Erythroblast (primary cell): ENCODE measurements at regions not wholly inside any gene's neighbourhood (a gene's known extent, or its start where the extent isn't known, plus 50 kb on each side); places are given as distances from the start of the nearest gene placed in this dataset.
"Not testable (repeated sequence)": the region's sequence is repeated elsewhere in the genome, so short reads cannot be mapped to it uniquely, and the experiment has no call there.

ENCODE experiments used
- DNase-seq, 2 experiments: peaks; one replicate each; lab custom pipeline; 2025; lab: John Stamatoyannopoulos, UW
- GATA1 ChIP-seq: IDR thresholded peaks from 2 replicates; pipeline ENCODE4 v1.6.1; 2011; ENCODE audit warnings: low read depth, mild to moderate bottlenecking, control low read depth, low read length, moderate library complexity
- POLR2A ChIP-seq: IDR thresholded peaks from 2 replicates; pipeline ENCODE4 v1.6.1; 2011; ENCODE audit warnings: mild to moderate bottlenecking, low read length

DNA sequence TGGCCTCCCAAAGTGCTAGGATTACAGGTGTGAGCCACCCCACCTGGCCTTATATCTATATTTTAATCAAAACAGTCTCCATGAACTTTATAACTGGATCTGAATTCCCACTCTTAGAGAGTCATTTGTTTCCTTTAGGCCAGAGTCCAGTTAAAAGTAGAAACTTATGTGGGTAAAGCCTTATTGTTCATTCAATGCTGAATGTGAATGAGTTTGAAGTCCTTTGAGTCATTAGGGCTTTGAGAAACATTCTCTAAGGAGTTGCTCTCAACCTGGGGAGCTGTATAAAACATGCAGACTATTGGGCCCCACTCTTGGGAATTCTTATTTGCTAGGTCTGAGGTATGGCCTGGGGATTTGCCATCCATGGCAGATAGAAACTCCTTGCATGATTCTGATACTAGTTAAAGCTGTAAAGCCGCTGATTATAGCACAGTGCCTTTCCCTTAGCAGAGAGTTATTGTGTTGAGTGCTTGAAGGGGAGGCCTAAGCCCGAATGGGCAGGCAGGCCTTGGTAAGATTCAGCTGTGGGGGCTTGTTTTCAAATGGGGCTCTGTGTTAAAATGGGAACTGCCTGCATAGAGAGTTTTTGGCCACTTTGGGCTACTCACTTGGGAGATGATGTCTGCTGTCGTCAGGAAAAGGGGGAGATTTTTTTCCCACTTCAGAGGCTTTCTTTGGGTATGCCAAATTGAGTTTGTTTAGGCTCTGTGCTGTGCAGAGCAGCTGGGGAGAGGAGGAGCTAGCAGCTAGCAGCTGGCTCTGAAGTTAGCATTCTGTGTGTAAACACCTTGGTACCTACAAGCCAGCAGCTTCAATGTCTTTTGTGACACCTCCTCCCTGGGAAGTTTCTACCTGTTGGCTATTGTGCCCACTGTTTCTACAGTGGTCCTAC is 117.5 kb downstream of the DACT1 start:
- TF ChIP-seq POLR2A (no peak), GATA1 (no peak)
- DNase-seq = no peak

DNA sequence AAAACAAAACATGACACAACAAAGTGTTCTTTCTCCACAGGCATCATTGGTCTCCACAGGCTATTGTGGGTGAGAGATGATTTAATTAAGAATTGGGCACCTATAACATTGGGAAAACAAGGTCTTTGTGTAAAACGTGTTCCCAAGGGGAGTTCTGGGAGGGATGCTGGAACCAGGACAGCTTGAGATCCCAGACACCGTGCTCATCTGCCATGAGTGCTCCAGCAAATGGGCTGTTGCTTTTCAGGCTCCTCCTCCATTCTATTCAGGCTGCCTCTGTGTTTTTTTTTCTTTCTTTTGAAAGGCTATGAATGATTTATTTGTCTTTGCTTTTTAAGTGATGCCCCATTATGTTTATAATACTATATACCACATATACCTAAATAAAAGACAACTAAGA is 122.4 kb downstream of the DACT1 start:
- no peak for DNase-seq

DNA sequence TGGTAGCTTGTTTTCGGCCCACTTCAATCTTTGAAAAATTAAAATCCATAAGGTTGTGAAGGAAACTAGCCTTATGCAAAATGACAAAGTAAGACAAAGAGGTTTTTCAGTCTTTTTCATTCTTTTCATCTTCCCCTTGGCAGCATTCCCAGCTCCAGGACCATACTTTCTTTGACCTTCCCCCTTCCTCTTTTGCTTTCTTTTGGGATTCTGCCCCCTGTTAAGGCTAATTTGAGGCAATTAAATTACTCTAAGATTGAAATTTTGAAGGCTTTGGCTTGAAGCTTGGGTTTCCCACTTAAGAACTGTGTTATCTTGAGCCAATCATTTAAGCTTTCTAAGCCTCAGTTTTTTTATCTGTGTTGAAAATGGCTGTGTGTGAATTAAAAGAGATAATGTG is 124.9 kb downstream of the DACT1 start:
- DNase-seq = no peak
- no peak for TF ChIP-seq POLR2A
- no peak for TF ChIP-seq GATA1

More for the DNA sequence above, 122.4 kb downstream of the DACT1 start:
- no peak for TF ChIP-seq POLR2A
- no peak for TF ChIP-seq GATA1

DNA sequence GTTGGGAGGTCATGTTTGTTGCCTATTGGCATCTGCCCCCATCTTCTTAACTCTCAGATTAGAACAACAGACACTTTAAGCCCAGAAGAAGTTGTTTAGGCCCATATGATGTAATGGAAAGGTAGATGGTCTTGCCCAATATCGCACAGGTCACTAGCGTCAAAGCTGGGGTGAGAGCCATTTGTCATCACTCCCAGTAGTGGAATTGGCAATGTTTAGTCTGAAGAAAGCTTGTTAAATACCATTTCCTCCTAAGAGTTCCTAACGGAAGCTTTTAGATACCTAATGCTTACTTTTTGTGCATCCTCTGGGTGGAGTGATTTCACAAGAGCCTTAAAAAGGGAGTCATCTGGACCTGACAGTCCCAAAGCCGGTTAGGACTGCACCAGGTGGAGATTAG is 125.4 kb downstream of the DACT1 start:
- no peak for DNase-seq
- TF ChIP-seq POLR2A = no peak
- no peak for TF ChIP-seq GATA1

DNA sequence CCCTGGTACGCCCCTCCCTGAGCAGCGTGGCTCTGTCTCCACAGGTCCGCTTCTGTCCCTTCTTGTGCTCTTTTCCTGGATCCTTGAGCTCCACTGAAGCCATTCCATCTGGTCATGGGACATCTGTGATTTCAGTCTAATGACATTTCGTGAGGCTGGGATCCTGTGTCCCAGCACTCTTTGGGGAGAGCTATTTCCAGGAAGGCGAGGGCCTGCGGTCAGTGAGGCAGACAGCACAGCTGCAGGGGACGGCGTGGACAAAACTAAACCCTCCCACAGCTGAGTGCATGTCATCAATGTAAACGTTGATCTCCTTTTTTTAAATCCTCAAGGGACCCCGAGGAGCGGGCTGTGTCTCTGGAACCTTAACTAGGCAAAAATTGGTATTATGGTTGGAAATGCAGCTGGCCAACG is 127.7 kb downstream of the DACT1 start:
- TF ChIP-seq GATA1 (no peak), POLR2A (no peak)
- DNase-seq = no peak

DNA sequence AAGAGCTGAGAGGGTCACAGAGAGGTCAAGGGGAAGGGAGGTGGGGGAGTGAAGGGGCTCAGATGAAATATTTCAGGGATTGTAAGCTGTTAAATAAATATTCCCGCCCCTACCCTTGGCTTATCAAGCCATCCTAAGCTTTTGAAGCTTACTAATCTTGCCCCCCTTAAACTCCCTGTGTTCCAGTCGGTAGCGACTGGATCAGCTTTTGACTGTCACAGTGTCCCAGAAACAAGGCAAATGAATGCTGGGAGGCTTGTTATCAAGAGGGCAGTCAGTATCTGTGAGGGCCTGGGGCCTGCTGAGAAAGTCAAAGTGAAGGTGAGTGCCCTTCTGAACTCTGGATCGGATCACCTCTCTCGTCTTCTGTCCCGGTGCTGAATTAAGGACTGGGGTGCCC is 128.1 kb downstream of the DACT1 start:
- no peak for DNase-seq
- TF ChIP-seq POLR2A (no peak), GATA1 (no peak)

DNA sequence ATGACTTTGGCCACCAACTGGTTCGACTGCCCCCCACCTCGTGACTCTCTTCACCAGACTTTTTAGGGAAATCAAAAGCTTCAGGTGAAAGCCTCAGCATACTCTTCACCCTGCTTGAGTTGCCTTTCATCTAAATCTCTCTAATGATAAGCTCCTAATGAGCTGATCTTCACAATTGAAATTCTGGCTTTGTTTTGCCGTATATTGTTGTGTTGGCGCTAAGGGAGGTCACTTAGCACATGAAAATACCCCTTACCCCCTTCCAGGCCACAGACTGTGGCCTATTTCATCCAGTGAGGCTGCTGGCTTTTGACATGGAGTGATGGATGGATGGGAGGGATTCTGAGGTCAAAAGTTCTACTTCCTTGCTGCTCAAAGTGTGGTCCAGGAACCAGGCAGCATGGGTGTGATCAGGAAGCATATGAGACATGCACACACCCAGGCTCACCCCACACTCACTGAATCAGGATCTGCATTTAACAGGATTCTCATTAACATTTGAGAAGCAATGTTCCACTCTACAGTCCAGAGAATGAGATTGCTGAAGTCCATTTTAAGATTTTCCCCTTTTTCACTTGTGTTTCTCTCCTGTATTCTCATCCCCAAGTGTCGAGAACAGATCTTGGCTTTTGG is 131.4 kb downstream of the DACT1 start:
- no peak for DNase-seq
- no peak for TF ChIP-seq POLR2A
- TF ChIP-seq GATA1 = no peak

DNA sequence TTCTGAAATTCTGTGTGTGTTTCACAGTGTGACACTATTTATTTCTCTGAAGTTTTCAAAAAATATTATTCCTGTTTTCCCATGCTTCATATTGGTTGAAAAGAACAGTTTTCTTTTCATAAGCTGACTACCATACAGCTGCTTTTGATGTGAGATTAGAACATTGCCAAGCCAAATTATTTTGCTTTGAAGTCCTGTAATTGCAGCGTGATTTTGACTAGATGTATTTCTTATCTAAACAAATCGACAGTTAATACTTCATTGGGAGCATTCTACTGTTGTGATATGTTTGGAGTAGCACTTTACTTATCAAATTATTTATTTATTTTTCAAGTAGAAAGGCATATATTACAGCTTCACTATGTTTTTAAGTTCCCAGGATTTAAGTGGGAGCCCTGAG is 132.0 kb downstream of the DACT1 start:
- TF ChIP-seq GATA1 (no peak), POLR2A (no peak)
- no peak for DNase-seq

DNA sequence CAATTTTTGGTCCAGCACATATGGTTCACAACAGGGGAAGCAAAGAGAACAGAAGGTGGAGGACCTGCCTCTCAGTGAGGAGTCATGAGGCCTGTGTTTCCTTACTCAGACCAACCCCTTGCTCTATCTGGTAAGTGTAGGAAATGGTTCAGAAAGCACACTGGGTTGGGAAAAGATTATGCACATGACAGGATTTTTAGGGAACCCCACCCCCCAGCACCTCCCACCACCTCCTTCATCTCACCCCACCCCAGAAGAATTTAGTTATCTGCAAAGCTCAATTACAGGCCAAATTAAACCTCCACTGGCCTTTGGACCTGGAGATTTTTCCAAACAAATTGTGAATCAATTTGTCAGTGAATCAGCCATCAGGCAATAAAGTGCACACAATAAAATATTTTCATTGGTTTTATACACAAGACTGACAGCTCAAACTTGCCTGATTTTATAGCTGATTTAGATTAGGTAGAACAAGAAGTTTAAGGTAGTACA is 132.8 kb downstream of the DACT1 start:
- no peak for DNase-seq
- no peak for TF ChIP-seq GATA1
- TF ChIP-seq POLR2A = no peak

DNA sequence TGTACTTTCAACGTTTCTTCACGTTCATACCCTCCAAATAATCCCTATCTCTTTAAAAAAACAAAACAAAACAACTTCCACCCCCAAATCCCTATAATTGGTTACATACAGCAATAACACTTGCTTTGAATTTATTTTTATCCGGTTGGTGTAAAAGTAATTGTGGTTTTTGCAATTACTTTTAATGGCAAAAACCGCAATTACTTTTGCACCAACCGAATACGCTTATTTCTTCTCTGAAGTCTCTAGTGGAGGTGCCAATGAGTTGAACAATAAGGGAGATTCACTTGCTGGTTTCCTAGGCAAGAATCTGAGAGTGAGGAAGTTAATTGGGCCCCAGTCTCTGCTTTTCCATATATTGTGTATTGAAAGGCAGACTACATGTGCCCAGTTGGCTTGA is 133.3 kb downstream of the DACT1 start:
- TF ChIP-seq GATA1 (no peak), POLR2A (no peak)
- DNase-seq = no peak

DNA sequence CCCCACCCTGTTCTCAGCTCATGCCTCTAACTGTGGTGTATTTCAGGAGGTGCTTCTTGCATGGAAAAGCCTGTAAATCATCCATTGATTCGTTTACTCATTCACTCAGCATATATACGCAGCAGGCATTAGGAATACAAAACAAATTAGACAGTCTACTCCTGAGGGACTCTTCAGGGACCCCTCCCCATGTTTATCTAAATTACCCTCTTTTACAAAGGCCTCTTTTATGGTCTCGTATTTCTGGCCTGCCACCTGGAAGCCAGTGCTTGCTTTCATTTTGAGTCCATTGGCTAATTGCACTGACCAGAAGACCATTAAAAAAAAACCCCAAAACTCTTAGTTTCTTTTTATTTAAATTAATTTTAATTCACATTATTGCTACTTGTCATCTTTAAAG is 134.4 kb downstream of the DACT1 start:
- TF ChIP-seq GATA1 (no peak), POLR2A (no peak)
- DNase-seq = no peak

DNA sequence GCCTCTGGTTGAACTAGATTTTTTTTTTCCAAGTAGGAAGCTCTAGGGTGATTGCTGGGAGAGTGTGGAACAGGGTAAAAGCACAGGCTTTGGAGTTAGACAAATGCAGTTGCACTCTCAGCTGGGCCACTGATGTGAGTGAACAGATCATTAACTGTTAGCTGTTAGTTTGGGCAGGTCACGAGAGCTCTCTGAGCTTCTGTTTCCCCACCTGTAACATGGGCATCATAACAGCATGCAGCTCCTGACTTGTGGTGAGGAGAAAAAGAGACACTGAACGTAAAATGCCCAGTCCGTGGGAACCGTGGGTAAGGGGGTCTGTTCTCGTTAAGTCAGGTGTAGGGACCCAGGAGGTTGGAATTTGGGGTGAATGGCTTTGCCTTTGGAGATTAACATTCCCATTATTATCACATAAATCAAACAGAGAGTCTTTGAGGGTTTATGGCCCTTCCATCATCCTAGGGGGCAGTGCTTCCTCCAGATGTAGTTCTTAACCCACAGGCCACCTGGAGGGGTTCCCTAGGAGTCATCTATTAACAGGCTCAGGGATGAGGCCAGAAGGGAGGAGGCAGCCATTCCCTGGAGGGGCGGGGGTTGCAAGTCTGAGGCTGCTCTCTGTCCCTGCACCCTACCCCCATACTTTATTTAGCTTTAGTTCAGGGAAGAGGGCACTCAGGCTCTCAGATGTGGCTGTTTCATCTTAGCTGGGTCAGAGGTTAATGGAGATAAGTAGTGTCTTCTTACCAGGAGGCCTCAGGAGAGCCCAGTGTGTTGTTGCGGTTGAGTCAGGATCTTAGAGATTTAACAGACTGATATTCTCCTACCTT is 135.2 kb downstream of the DACT1 start:
- no peak for DNase-seq
- TF ChIP-seq GATA1 = no peak
- no peak for TF ChIP-seq POLR2A

DNA sequence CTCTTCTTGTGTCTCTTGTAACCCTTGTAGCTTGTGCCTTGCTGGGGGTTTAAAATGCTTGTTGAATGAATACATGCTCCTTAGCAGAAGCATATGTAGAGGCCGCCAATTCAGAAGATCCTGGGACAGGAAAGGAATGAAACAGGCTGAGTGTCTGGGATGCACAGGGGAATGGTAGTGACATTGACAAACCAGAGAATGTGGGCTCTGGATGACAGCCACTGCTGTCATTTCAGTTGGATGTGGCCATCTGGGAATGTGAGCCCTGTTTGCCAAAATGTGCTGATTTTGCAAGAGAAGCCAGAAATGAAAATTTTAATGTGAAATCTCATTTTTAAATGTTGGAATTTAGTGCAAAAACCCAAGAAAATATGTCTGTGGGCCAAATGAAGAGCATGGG is 136.8 kb downstream of the DACT1 start:
- DNase-seq = no peak
- no peak for TF ChIP-seq POLR2A
- TF ChIP-seq GATA1 = no peak

DNA sequence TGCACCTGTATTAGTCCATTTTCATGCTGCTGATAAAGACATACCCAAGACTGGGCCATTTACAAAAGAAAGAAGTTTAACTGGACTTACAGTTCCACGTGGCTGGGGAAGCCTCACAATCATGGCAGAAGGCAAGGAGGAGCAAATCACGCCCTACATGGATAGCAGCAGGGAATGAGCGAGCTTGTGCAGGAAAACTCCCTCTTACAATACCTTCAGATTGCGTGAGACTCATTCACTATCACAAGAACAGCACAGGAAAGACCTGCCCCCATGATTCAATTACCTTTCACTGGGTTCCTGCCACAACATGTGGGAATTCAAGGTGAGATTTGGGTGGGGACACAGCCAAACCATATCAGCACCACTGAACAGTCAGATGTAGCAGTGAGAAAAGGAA is 137.4 kb downstream of the DACT1 start:
- DNase-seq = not testable (repeated sequence)

DNA sequence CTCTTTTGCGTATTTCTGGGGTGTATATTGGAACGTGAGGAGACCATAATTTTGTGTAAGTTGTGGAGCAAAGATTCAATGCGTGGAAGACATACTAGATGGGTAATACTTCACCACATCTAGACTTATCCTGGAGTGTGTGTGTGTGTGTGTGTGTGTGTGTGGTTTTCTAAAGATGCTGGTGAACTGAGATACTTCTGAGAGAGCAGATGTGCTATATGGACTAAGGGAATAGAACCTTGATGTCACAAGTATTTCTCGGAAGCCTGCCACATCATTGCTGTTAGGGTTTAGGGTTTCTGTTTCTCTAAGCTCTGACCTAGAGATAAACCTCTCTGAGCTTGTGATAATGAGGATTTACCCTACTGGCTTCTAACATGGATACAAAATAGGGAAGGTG is 138.8 kb downstream of the DACT1 start:
- no peak for TF ChIP-seq POLR2A
- no peak for TF ChIP-seq GATA1

More for the DNA sequence above, 138.8 kb downstream of the DACT1 start:
- no peak for DNase-seq
